Right lobe of liver (tissue), 4 donors: ENCODE measurements at regions not wholly inside any gene's neighbourhood (a gene's known extent, or its start where the extent isn't known, plus 50 kb on each side); places are given as distances from the start of the nearest gene placed in this dataset.

ENCODE experiments used
- CTCF ChIP-seq, 4 donors: fragments of 200-600 bp in 3 of 4; fragments of 450-650 bp in 1 of 4; IDR thresholded peaks; one replicate each; pipeline versions ENCODE4 v1.5.1 to v1.8.0; 2016 to 2022; ENCODE audit warnings: antibody characterized with exemption in 4 of 4, mild to moderate bottlenecking in 2 of 4
- POLR2A ChIP-seq: fragments of 450-650 bp; IDR thresholded peaks from one replicate; pipeline ENCODE4 v1.6.1; 2017; ENCODE audit warnings: antibody characterized with exemption, mild to moderate bottlenecking
- donor health status: DM: no; HTN: no; CAD: no.
- donor health status: DM: no; HTN: no; CAD: no.
- donor health status: DM: no; HTN: yes; CAD: no.

GRCh38 chr9:113649054-113649453 lies 185.5 kb downstream of the RGS3 start:
- TF ChIP-seq CTCF (IDR thresholded peaks at IDR 0.05) (no peak), POLR2A (no peak)
